GM23338 (cell line): ENCODE measurements at regions not wholly inside any gene's neighbourhood (a gene's known extent, or its start where the extent isn't known, plus 50 kb on each side); places are given as distances from the start of the nearest gene placed in this dataset.

Experiments used
- ATAC-seq: fragments of 200-7000 bp; cut with Tn5 transposase; 3 replicates; pipeline ENCODE4 v1.9.1; 2020
- DNase-seq: peaks from one replicate; pipeline ENCODE4 v3.0.0-alpha.2; 2015; ENCODE audit warnings: low spot score
- H2AFZ ChIP-seq: fragments of 200-600 bp; sonication (generic); 2 replicates; pipeline ENCODE4 v1.8.0; 2016; ENCODE audit warnings: antibody characterized with exemption, mild to moderate bottlenecking, moderate library complexity
- H3F3A ChIP-seq: fragments of 200-600 bp; sonication (generic); replicated peaks from 2 replicates; pipeline ENCODE4 v1.8.0; 2017; ENCODE audit warnings: antibody characterized with exemption, mixed run types, low read depth
- H3K27ac ChIP-seq: fragments of 200-600 bp; sonication (generic); 2 replicates; pipeline ENCODE4 v1.6.1; 2016; ENCODE audit warnings: low read depth
- H3K27me3 ChIP-seq: fragments of 200-600 bp; sonication (generic); 2 replicates; pipeline ENCODE4 v1.8.0; 2016; ENCODE audit warnings: mild to moderate bottlenecking, mixed run types, moderate library complexity; ENCODE audit not compliant: insufficient read depth
- H3K36me3 ChIP-seq: fragments of 200-600 bp; sonication (generic); 2 replicates; pipeline ENCODE4 v1.8.0; 2016; ENCODE audit warnings: mild to moderate bottlenecking; ENCODE audit not compliant: insufficient read depth
- H3K4me1 ChIP-seq: fragments of 200-600 bp; sonication (generic); 2 replicates; pipeline ENCODE4 v1.8.0; 2016; ENCODE audit warnings: mild to moderate bottlenecking, moderate library complexity; ENCODE audit not compliant: insufficient read depth
- H3K4me2 ChIP-seq: fragments of 200-600 bp; sonication (generic); 2 replicates; pipeline ENCODE4 v1.7.1; 2017; ENCODE audit warnings: mixed run types
- H3K4me3 ChIP-seq: fragments of 200-600 bp; sonication (generic); 2 replicates; pipeline ENCODE4 v1.6.1; 2016; ENCODE audit warnings: mixed run types
- H3K79me2 ChIP-seq: fragments of 200-600 bp; sonication (generic); replicated peaks from 2 replicates; pipeline ENCODE4 v1.8.0; 2017; ENCODE audit warnings: mild to moderate bottlenecking; ENCODE audit not compliant: insufficient read depth
- H3K9me2 ChIP-seq: fragments of 200-600 bp; sonication (generic); 2 replicates; pipeline ENCODE4 v1.8.0; 2017; ENCODE audit not compliant: insufficient read depth
- H4K20me1 ChIP-seq: fragments of 200-600 bp; sonication (generic); replicated peaks from 2 replicates; pipeline ENCODE4 v1.8.0; 2017; ENCODE audit warnings: mild to moderate bottlenecking; ENCODE audit not compliant: insufficient read depth
- H3K27ac Mint-ChIP-seq: 2 replicates; pipeline ENCODE4 v1.8.0; 2020; ENCODE audit warnings: inconsistent platforms, mild to moderate bottlenecking, moderate library complexity, mixed read lengths
- H3K27me3 Mint-ChIP-seq: 3 replicates; pipeline ENCODE4 v1.8.0; 2022; ENCODE audit warnings: low read depth, mild to moderate bottlenecking, moderate library complexity, mixed read lengths, inconsistent platforms; ENCODE audit not compliant: insufficient read depth, poor library complexity
- H3K36me3 Mint-ChIP-seq: 3 replicates; pipeline ENCODE4 v1.8.0; 2021; ENCODE audit warnings: low read depth, mild to moderate bottlenecking, inconsistent platforms, moderate library complexity, mixed read lengths
- H3K4me1 Mint-ChIP-seq: 3 replicates; pipeline ENCODE4 v1.8.0; 2020; ENCODE audit warnings: mild to moderate bottlenecking, inconsistent platforms, mixed read lengths
- H3K4me3 Mint-ChIP-seq: 3 replicates; pipeline ENCODE4 v1.8.0; 2021; ENCODE audit warnings: moderate library complexity, mild to moderate bottlenecking, inconsistent platforms, mixed read lengths
- H3K9me3 Mint-ChIP-seq: 3 replicates; pipeline ENCODE4 v1.8.0; 2020; ENCODE audit warnings: moderate library complexity, mild to moderate bottlenecking, inconsistent platforms, mixed read lengths
- CREB1 ChIP-seq: fragments of 250-450 bp; sonication (Bioruptor Pico); IDR thresholded peaks from 2 replicates; pipeline ENCODE4 v1.5.0; 2020; ENCODE audit warnings: low read depth, mild to moderate bottlenecking, moderate library complexity
- EZH2 ChIP-seq: fragments of 200-600 bp; sonication (generic); IDR thresholded peaks from one replicate; pipeline ENCODE4 v1.8.0; 2017; ENCODE audit warnings: antibody characterized with exemption, mild to moderate bottlenecking, low read depth; ENCODE audit not compliant: unreplicated experiment
- EZH2phosphoT487 ChIP-seq: fragments of 200-600 bp; sonication (generic); IDR thresholded peaks from one replicate; pipeline ENCODE4 v1.8.1; 2018; ENCODE audit warnings: antibody characterized with exemption; ENCODE audit not compliant: unreplicated experiment
- POLR2AphosphoS5 ChIP-seq: IDR thresholded peaks from 2 replicates; pipeline ENCODE4 v1.6.1; 2016; ENCODE audit warnings: antibody characterized with exemption, low read depth
- STAT1 ChIP-seq: IDR thresholded peaks from one replicate; pipeline ENCODE4 v1.6.1; 2016; ENCODE audit warnings: antibody characterized with exemption; ENCODE audit not compliant: unreplicated experiment
- ZNF331 ChIP-seq: fragments of 250-450 bp; sonication (Bioruptor Pico); IDR thresholded peaks from 2 replicates; pipeline ENCODE4 v1.5.0; 2020; ENCODE audit warnings: low read depth, mild to moderate bottlenecking, moderate library complexity
- TF ChIP-seq, protein P1 (sequence below): IDR thresholded peaks from one replicate; pipeline ENCODE4 v1.6.1; 2018; ENCODE audit warnings: antibody characterized with exemption; ENCODE audit not compliant: unreplicated experiment
- TF ChIP-seq, protein P2 (sequence below), 2 experiments: fragments of 200-600 bp in 1 of 2; sonication (generic) in 1 of 2; conservative IDR thresholded peaks; 2 replicates each; pipeline versions ENCODE4 v1.5.1 to v1.6.1; 2016 to 2017; ENCODE audit warnings: antibody characterized with exemption in 2 of 2, low read depth in 2 of 2, mild to moderate bottlenecking in 2 of 2, moderate library complexity in 1 of 2

DNA sequence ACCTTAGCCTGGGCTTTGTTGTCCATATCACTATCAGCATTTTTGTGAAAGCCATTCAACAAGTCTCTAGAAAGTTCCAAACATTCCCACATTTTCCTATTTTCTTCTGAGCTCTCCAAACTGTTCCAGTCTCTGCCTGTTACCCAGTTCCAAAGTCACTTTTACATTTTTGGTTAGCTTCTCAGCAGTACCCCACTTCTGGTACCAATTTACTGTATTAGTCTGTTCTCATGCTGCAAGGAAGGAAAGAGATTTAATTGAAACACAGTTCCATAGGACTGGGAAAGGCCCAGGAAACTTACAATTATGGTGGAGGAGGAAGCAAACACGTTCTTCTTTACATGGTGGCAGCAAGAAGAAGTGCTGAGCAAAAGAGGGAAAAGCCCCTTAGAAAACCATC is 247.2 kb upstream of the B3GALT2 start (continued):
- no peak for TF ChIP-seq CREB1 (CRISPR knock-in tag)
- no peak for TF ChIP-seq STAT1

GRCh38 chr1:193432979-193433587 is 246.7 kb upstream of the B3GALT2 start:
- Histone ChIP-seq H3K4me2 (no peak overlapping the region), H3K36me3 (peaks cover 4% of the 10 kb centered on the region; the same call in 1 of the 2 replicates), H2AFZ (no peak overlapping the region), H3K27me3 (no peaks in the 10 kb centered on the region), H3K4me1 (no peaks in the 10 kb centered on the region), H3K4me3 (no peak overlapping the region), H3K79me2 (no peaks in the 10 kb centered on the region), H4K20me1 (no peaks in the 10 kb centered on the region), H3K27ac (no peak overlapping the region), H3F3A (no peaks in the 10 kb centered on the region), H3K9me2 (0 out of 2 replicates have a peak, but pooled peaks cover 4% of the 10 kb centered on the region)
- H3K4me3 Mint-ChIP-seq: no peak overlapping the region
- peaks cover 5% of the 10 kb centered on the region for H3K27me3 Mint-ChIP-seq
- no peak for ATAC-seq
- no peak for DNase-seq
- peaks cover 45% of the 10 kb centered on the region for H3K9me3 Mint-ChIP-seq
- H3K27ac Mint-ChIP-seq: no peak overlapping the region
- H3K36me3 Mint-ChIP-seq: peaks cover 27% of the 10 kb centered on the region
- no peak for TF ChIP-seq CREB1 (CRISPR knock-in tag)
- TF ChIP-seq, protein P1, sequence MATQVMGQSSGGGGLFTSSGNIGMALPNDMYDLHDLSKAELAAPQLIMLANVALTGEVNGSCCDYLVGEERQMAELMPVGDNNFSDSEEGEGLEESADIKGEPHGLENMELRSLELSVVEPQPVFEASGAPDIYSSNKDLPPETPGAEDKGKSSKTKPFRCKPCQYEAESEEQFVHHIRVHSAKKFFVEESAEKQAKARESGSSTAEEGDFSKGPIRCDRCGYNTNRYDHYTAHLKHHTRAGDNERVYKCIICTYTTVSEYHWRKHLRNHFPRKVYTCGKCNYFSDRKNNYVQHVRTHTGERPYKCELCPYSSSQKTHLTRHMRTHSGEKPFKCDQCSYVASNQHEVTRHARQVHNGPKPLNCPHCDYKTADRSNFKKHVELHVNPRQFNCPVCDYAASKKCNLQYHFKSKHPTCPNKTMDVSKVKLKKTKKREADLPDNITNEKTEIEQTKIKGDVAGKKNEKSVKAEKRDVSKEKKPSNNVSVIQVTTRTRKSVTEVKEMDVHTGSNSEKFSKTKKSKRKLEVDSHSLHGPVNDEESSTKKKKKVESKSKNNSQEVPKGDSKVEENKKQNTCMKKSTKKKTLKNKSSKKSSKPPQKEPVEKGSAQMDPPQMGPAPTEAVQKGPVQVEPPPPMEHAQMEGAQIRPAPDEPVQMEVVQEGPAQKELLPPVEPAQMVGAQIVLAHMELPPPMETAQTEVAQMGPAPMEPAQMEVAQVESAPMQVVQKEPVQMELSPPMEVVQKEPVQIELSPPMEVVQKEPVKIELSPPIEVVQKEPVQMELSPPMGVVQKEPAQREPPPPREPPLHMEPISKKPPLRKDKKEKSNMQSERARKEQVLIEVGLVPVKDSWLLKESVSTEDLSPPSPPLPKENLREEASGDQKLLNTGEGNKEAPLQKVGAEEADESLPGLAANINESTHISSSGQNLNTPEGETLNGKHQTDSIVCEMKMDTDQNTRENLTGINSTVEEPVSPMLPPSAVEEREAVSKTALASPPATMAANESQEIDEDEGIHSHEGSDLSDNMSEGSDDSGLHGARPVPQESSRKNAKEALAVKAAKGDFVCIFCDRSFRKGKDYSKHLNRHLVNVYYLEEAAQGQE: no peak
- no peaks in the 10 kb centered on the region; the same call in 2 of the 3 replicates for H3K4me1 Mint-ChIP-seq

DNA sequence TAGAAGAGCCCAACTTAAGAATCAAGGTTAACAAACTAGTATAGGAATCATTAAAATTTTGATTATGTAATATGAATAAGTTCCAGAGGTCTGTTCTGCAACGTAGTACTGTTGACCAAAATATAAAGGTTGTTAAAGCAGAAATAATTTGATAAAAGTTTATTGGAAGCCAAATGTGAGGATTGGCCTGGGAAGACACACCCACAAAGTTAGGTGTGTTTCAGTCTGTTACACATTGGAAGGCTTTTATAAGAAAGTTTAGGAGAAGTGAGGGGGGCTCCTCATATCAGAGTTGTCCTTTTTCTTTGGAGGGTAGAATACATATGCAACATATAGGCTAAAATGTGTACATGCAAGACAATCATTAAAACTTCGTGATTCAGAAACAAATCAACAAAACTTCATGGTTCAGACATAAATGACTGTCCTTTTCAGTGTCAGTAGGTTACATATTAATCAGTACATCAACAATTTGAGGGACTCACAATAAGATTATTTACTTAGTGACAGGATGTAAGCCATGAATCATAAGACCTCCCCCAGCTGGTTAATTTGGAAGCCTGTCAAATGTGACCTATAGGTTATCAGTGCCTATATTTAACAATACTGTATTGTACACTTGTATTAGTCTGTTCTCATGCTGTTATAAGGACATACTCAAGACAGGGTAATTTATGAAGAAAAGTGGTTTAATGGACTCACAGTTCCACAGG is 245.0 kb upstream of the B3GALT2 start:
- no peak overlapping the region for H3K4me3 ChIP-seq

More for the DNA sequence above, 245.0 kb upstream of the B3GALT2 start:
- H3K79me2 ChIP-seq: no peaks in the 10 kb centered on the region
- H3K36me3 ChIP-seq: peaks cover 4% of the 10 kb centered on the region; the same call in 1 of the 2 replicates
- H3K27ac Mint-ChIP-seq: no peak overlapping the region
- H3K4me1 ChIP-seq: no peaks in the 10 kb centered on the region
- H3K4me2 ChIP-seq: no peak overlapping the region
- H3K4me1 Mint-ChIP-seq: no peaks in the 10 kb centered on the region; the same call in 1 of the 3 replicates
- peaks cover 27% of the 10 kb centered on the region for H3K36me3 Mint-ChIP-seq
- ATAC-seq (no peak), DNase-seq (no peak)
- H2AFZ ChIP-seq: no peak overlapping the region
- H3K27ac ChIP-seq: no peak overlapping the region
- H3K27me3 ChIP-seq: no peaks in the 10 kb centered on the region
- H3K4me3 Mint-ChIP-seq: no peak overlapping the region
- H3F3A ChIP-seq: no peaks in the 10 kb centered on the region
- H3K9me2 ChIP-seq: no peaks in the 10 kb centered on the region
- no peaks in the 10 kb centered on the region for H4K20me1 ChIP-seq
- TF ChIP-seq, protein P1: no peak
- TF ChIP-seq POLR2AphosphoS5 (no peak), EZH2 (no peak), ZNF331 (CRISPR knock-in tag) (no peak), EZH2phosphoT487 (no peak)
- TF ChIP-seq, protein P2, sequence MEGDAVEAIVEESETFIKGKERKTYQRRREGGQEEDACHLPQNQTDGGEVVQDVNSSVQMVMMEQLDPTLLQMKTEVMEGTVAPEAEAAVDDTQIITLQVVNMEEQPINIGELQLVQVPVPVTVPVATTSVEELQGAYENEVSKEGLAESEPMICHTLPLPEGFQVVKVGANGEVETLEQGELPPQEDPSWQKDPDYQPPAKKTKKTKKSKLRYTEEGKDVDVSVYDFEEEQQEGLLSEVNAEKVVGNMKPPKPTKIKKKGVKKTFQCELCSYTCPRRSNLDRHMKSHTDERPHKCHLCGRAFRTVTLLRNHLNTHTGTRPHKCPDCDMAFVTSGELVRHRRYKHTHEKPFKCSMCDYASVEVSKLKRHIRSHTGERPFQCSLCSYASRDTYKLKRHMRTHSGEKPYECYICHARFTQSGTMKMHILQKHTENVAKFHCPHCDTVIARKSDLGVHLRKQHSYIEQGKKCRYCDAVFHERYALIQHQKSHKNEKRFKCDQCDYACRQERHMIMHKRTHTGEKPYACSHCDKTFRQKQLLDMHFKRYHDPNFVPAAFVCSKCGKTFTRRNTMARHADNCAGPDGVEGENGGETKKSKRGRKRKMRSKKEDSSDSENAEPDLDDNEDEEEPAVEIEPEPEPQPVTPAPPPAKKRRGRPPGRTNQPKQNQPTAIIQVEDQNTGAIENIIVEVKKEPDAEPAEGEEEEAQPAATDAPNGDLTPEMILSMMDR (conservative IDR thresholded peaks at IDR 0.05; ENCODE audit: low read depth in 2 of 2): no peak
- H3K9me3 Mint-ChIP-seq: peaks cover 39% of the 10 kb centered on the region
- H3K27me3 Mint-ChIP-seq: peaks cover 5% of the 10 kb centered on the region
